Psoas muscle (tissue), 7 donors: ENCODE measurements at regions not wholly inside any gene's neighbourhood (a gene's known extent, or its start where the extent isn't known, plus 50 kb on each side); places are given as distances from the start of the nearest gene placed in this dataset.

ENCODE experiments used
- ATAC-seq, 4 donors: fragments of 200-7000 bp; cut with Tn5 transposase; one replicate each; pipeline ENCODE4 v1.9.1; 2020; ENCODE audit warnings: moderate library complexity in 3 of 4, mild to moderate bottlenecking in 2 of 4
- DNase-seq, 2 donors: peaks; one replicate each; pipeline ENCODE4 v3.0.0-alpha.2; 2020
- H3K27ac ChIP-seq: fragments of 200-600 bp; one replicate; pipeline ENCODE4 v1.8.0; 2022
- H3K27me3 ChIP-seq, 3 donors: fragments of 200-600 bp in 1 of 3; one replicate each; pipeline versions ENCODE4 v1.6.1 to v1.8.0; 2013 to 2022; ENCODE audit warnings: low read length in 2 of 3, mild to moderate bottlenecking in 2 of 3, moderate library complexity in 1 of 3; ENCODE audit not compliant: insufficient read depth in 3 of 3
- H3K36me3 ChIP-seq, 2 donors: fragments of 200-600 bp in 1 of 2; one replicate each; pipeline versions ENCODE4 v1.6.1 to v1.8.0; 2013 to 2022; ENCODE audit warnings: low read depth in 1 of 2, mild to moderate bottlenecking in 1 of 2, moderate library complexity in 1 of 2; ENCODE audit not compliant: insufficient read depth in 1 of 2
- H3K4me1 ChIP-seq: fragments of 200-600 bp; one replicate; pipeline ENCODE4 v1.8.0; 2022
- H3K4me3 ChIP-seq: fragments of 200-600 bp; one replicate; pipeline ENCODE4 v1.8.0; 2022; ENCODE audit warnings: mild to moderate bottlenecking
- H3K9me3 ChIP-seq: fragments of 200-600 bp; one replicate; pipeline ENCODE4 v1.8.0; 2022
- CTCF ChIP-seq: fragments of 200-600 bp; IDR thresholded peaks from one replicate; pipeline ENCODE4 v1.8.0; 2022; ENCODE audit warnings: antibody characterized with exemption
- WGBS, 3 donors: extraction: QIAGEN DNeasy Blood & Tissue Kit; methylation state at CpG; one replicate each; pipeline versions ENCODE4 v1.1.6 to v1.1.7; 2013; 5-methylcytosine and 5-hydroxymethylcytosine counted together
- intact Hi-C, 2 donors: fragments of 100-400 bp; cut with DNase I; formaldehyde crosslinking; loops; one replicate each; pipeline versions ENCODE4 v1.11.0 to v1.14.2; 2022
- donor health status: healthy with polysubstance abuse.
- donor health status: DM: no; HTN: no; CAD: no; lungs with moderate emphysema.
- donor health status: Bipolar disorder and iron deficiency.
- donor health status: healthy.
- donor health status: DM: yes; HTN: yes; CAD: no.
- donor health status: DM: no; HTN: no; CAD: no.
- donor health status: DM: yes; HTN: yes; CAD: no.

- ATAC-seq (no peak), DNase-seq (no peak)
- Histone ChIP-seq H3K4me3 (no peak overlapping the region), H3K36me3 (no peaks in the 10 kb centered on the region), H3K9me3 (no peaks in the 10 kb centered on the region), H3K27me3 (peaks cover 0 to 2% (median 1%) of the 10 kb centered on the region in 3 donors), H3K27ac (no peak overlapping the region), H3K4me1 (no peaks in the 10 kb centered on the region)
- no peak for TF ChIP-seq CTCF
- WGBS, 3 donors = 41 to 48% (median 47%) methylated on average over 6 of the region's 6 CpGs
- intact Hi-C loops = no loop called here
Observed at GRCh38 chr1:172776071-172776470, 117.2 kb downstream of the FASLG start.

- WGBS, 3 donors = 67 to 75% (median 69%) methylated on average over 3 of the region's 3 CpGs
- peaks cover 0 to 2% (median 1%) of the 10 kb centered on the region in 3 donors for H3K27me3 ChIP-seq
- H3K4me3 ChIP-seq = no peak overlapping the region
- H3K36me3 ChIP-seq = no peaks in the 10 kb centered on the region
- intact Hi-C loops = no loop called here
- no peak overlapping the region for H3K27ac ChIP-seq
- no peak for ATAC-seq
- no peak for TF ChIP-seq CTCF
- no peak for DNase-seq
- no peaks in the 10 kb centered on the region for H3K9me3 ChIP-seq
- no peaks in the 10 kb centered on the region for H3K4me1 ChIP-seq
Observed at GRCh38 chr1:172777767-172778166, 118.9 kb downstream of the FASLG start.

- no peak for ATAC-seq
- intact Hi-C loops = no loop called here
- Histone ChIP-seq H3K4me3 (no peak overlapping the region), H3K27me3 (peaks cover 0 to 2% (median 1%) of the 10 kb centered on the region in 3 donors), H3K27ac (no peak overlapping the region), H3K4me1 (no peaks in the 10 kb centered on the region), H3K36me3 (no peaks in the 10 kb centered on the region), H3K9me3 (peaks cover 4% of the 10 kb centered on the region)
- no peak for DNase-seq
- TF ChIP-seq CTCF = no peak
- WGBS, 3 donors = 66 to 70% (median 68%) methylated on average over 7 of the region's 7 CpGs
Observed at GRCh38 chr1:172778456-172779455, 119.9 kb downstream of the FASLG start.

- peaks cover 0 to 2% (median 1%) of the 10 kb centered on the region in 3 donors for H3K27me3 ChIP-seq
- no peak overlapping the region for H3K4me3 ChIP-seq
- intact Hi-C loops = no loop called here
- H3K36me3 ChIP-seq = no peaks in the 10 kb centered on the region
- TF ChIP-seq CTCF = no peak
- H3K27ac ChIP-seq = no peak overlapping the region
- 57 to 69% (median 64%) methylated on average over 3 of the region's 3 CpGs for WGBS, 3 donors
- DNase-seq (no peak), ATAC-seq (no peak)
- H3K9me3 ChIP-seq = peaks cover 4% of the 10 kb centered on the region
- H3K4me1 ChIP-seq = no peaks in the 10 kb centered on the region
Observed at GRCh38 chr1:172779491-172779890, 120.6 kb downstream of the FASLG start.
